A673 (cell line): ENCODE measurements at regions not wholly inside any gene's neighbourhood (a gene's known extent, or its start where the extent isn't known, plus 50 kb on each side); places are given as distances from the start of the nearest gene placed in this dataset.

Experiments
- BruUV-seq: library from RNA; stranded (reverse); fragments of 400-500 nt; replicated peaks from 2 replicates; lab custom pipeline; 2021; lab: Mats Ljungman, UMichigan
- CTCF ChIA-PET: fragments of 300-600 bp; sonication (Branson Sonifier 250); formaldehyde crosslinking; loops from one replicate; lab custom pipeline; 2022; ENCODE audit warnings: antibody characterized with exemption; lab: Charles Lee
- POLR2A ChIA-PET: fragments of 300-600 bp; sonication (Branson Sonifier 250); formaldehyde crosslinking; loops from one replicate; lab custom pipeline; 2022; ENCODE audit warnings: antibody characterized with exemption; ENCODE audit not compliant: low non-redundant PET; lab: Charles Lee
- DNase-seq: peaks from one replicate; pipeline ENCODE4 v3.0.0-alpha.2; 2015; ENCODE audit warnings: low spot score
- H3K27ac ChIP-seq: fragments of 200-600 bp; sonication (generic); 2 replicates; pipeline ENCODE4 v1.5.1; 2016; ENCODE audit warnings: mixed run types, low read depth, mild to moderate bottlenecking, mixed read lengths, antibody characterized with exemption, low read length; ENCODE audit not compliant: poor library complexity, severe bottlenecking
- H3K27me3 ChIP-seq: fragments of 200-600 bp; sonication (generic); replicated peaks from 2 replicates; pipeline ENCODE4 v1.6.1; 2017; ENCODE audit warnings: mixed run types, low read depth, mild to moderate bottlenecking, mixed read lengths, antibody characterized with exemption, low read length; ENCODE audit not compliant: insufficient read depth, poor library complexity
- H3K36me3 ChIP-seq: fragments of 200-600 bp; sonication (generic); 2 replicates; pipeline ENCODE4 v1.6.1; 2016; ENCODE audit warnings: mixed run types, mild to moderate bottlenecking, mixed read lengths, antibody characterized with exemption, low read length; ENCODE audit not compliant: insufficient read depth, poor library complexity, severe bottlenecking
- H3K4me1 ChIP-seq: fragments of 200-600 bp; sonication (generic); 2 replicates; pipeline ENCODE4 v1.6.1; 2017; ENCODE audit warnings: mixed run types, mild to moderate bottlenecking, mixed read lengths, antibody characterized with exemption, low read length; ENCODE audit not compliant: insufficient read depth, poor library complexity, severe bottlenecking
- H3K4me3 ChIP-seq: fragments of 200-600 bp; sonication (generic); 2 replicates; pipeline ENCODE4 v1.5.1; 2016; ENCODE audit warnings: low read depth, mixed run types, mild to moderate bottlenecking, mixed read lengths, low read length; ENCODE audit not compliant: poor library complexity, severe bottlenecking
- H3K9me3 ChIP-seq: fragments of 200-600 bp; sonication (generic); 2 replicates; pipeline ENCODE4 v1.6.1; 2016; ENCODE audit warnings: mixed run types, low read depth, mild to moderate bottlenecking, mixed read lengths, antibody characterized with exemption, low read length; ENCODE audit not compliant: poor library complexity, severe bottlenecking
- EZH2 ChIP-seq: fragments of 200-600 bp; sonication (generic); IDR thresholded peaks from 2 replicates; pipeline ENCODE4 v1.6.1; 2017; ENCODE audit warnings: borderline replicate concordance, low read depth, mild to moderate bottlenecking, mixed read lengths, antibody characterized with exemption, low read length; ENCODE audit not compliant: poor library complexity, severe bottlenecking
- intact Hi-C: fragments of 100-400 bp; cut with micrococcal nuclease; formaldehyde crosslinking; loops from one replicate; pipeline ENCODE4 v1.10.0; 2022; ENCODE audit not compliant: unreplicated experiment
- TF ChIP-seq, protein P1 (sequence below): fragments of 300-800, 200-600 bp; sonication (generic); conservative IDR thresholded peaks from 2 replicates; pipeline ENCODE4 v1.5.1; 2017; ENCODE audit warnings: low read depth, mild to moderate bottlenecking, antibody characterized with exemption, low read length, moderate library complexity, mixed read lengths

- DNase-seq = no peak
- no peak for TF ChIP-seq EZH2
- TF ChIP-seq, protein P1, sequence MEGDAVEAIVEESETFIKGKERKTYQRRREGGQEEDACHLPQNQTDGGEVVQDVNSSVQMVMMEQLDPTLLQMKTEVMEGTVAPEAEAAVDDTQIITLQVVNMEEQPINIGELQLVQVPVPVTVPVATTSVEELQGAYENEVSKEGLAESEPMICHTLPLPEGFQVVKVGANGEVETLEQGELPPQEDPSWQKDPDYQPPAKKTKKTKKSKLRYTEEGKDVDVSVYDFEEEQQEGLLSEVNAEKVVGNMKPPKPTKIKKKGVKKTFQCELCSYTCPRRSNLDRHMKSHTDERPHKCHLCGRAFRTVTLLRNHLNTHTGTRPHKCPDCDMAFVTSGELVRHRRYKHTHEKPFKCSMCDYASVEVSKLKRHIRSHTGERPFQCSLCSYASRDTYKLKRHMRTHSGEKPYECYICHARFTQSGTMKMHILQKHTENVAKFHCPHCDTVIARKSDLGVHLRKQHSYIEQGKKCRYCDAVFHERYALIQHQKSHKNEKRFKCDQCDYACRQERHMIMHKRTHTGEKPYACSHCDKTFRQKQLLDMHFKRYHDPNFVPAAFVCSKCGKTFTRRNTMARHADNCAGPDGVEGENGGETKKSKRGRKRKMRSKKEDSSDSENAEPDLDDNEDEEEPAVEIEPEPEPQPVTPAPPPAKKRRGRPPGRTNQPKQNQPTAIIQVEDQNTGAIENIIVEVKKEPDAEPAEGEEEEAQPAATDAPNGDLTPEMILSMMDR = no peak
- ChIA-PET POLR2A (no interaction called here), CTCF (no interaction called here)
- intact Hi-C loops = no loop called here
- Histone ChIP-seq H3K36me3 (no peaks in the 10 kb centered on the region), H3K4me1 (no peaks in the 10 kb centered on the region), H3K27ac (no peak overlapping the region), H3K9me3 (no peaks in the 10 kb centered on the region), H3K4me3 (no peak overlapping the region), H3K27me3 (no peaks in the 10 kb centered on the region)
- no TSS peak for BruUV-seq
These were observed 81.9 kb downstream of the BMP4 start for GRCh38 chr14:53874704-53875103.

- Histone ChIP-seq H3K27ac (no peak overlapping the region), H3K36me3 (no peaks in the 10 kb centered on the region), H3K27me3 (peaks cover 8% of the 10 kb centered on the region), H3K4me3 (no peak overlapping the region), H3K9me3 (no peaks in the 10 kb centered on the region), H3K4me1 (no peaks in the 10 kb centered on the region)
- POLR2A ChIA-PET = no interaction called here
- CTCF ChIA-PET = no interaction called here
- DNase-seq = no peak
- intact Hi-C loops = no loop called here
- no peak for TF ChIP-seq EZH2
- TF ChIP-seq, protein P1 = no peak
- no TSS peak for BruUV-seq
These were observed 83.9 kb downstream of the BMP4 start for GRCh38 chr14:53872681-53873089.

DNA sequence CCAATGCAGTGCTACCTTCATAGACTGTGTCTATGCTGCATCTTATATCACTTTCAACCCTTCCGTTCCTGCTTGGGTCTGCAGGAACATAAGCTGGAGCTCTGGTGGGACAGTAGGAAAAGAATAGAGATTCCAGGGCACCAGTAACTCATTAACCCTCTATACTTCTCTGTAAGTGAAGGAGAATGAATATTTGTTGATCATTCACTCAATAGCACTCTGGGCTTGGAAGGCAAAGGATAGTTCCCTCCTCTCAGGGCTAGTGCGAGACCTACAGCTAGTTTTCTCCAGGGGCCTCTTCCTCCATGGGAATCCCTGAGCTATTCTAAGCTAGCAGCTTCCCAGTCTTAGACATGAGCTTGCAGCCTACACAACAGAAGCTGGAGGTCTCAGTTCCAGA lies 84.7 kb downstream of the BMP4 start:
- ChIA-PET POLR2A (no interaction called here), CTCF (no interaction called here)
- H3K4me1 ChIP-seq = no peaks in the 10 kb centered on the region
- H3K4me3 ChIP-seq = no peak overlapping the region
- H3K9me3 ChIP-seq = no peaks in the 10 kb centered on the region
- H3K36me3 ChIP-seq = no peaks in the 10 kb centered on the region
- DNase-seq = no peak
- TF ChIP-seq, protein P1 = no peak
- no peak for TF ChIP-seq EZH2
- intact Hi-C loops = no loop called here
- BruUV-seq = no TSS peak
- no peak overlapping the region for H3K27ac ChIP-seq
- peaks cover 8% of the 10 kb centered on the region for H3K27me3 ChIP-seq
